Fibroblast of villous mesenchyme (primary cell): ENCODE measurements at regions not wholly inside any gene's neighbourhood (a gene's known extent, or its start where the extent isn't known, plus 50 kb on each side); places are given as distances from the start of the nearest gene placed in this dataset.

Experiments
- DNase-seq: peaks from one replicate; pipeline ENCODE4 v3.0.0-alpha.2; 2010; ENCODE audit warnings: low read depth
- H3K4me3 ChIP-seq: 2 replicates; pipeline ENCODE4 v1.5.1; 2011; ENCODE audit warnings: low read depth, mild to moderate bottlenecking, low read length
- CTCF ChIP-seq: IDR thresholded peaks from 2 replicates; pipeline ENCODE4 v1.5.1; 2012; ENCODE audit warnings: low read depth, mild to moderate bottlenecking, low read length; ENCODE audit not compliant: insufficient read depth

GRCh38 chr6:93790981-93791380 is 371.6 kb upstream of the EPHA7 start:
- H3K4me3 ChIP-seq: no peak overlapping the region
- no peak for DNase-seq
- TF ChIP-seq CTCF: no peak

GRCh38 chr6:93789532-93789931 is 370.2 kb upstream of the EPHA7 start:
- no peak for TF ChIP-seq CTCF
- no peak for DNase-seq
- no peak overlapping the region for H3K4me3 ChIP-seq

- no peak for TF ChIP-seq CTCF
- H3K4me3 ChIP-seq: no peak overlapping the region
- no peak for DNase-seq
Measured at GRCh38 chr6:93787841-93788240, 368.5 kb upstream of the EPHA7 start.

- TF ChIP-seq CTCF: no peak
- H3K4me3 ChIP-seq: no peak overlapping the region
- DNase-seq: no peak
Measured at GRCh38 chr6:93786474-93787330, 367.3 kb upstream of the EPHA7 start.

GRCh38 chr6:93785694-93786030 is 366.3 kb upstream of the EPHA7 start:
- H3K4me3 ChIP-seq: peak overlapping the region; percentile 36
- TF ChIP-seq CTCF: no peak
- DNase-seq: no peak

- peak overlapping the region; percentile 36 for H3K4me3 ChIP-seq
- TF ChIP-seq CTCF: no peak
Measured at GRCh38 chr6:93784794-93785693, 365.7 kb upstream of the EPHA7 start.

More at GRCh38 chr6:93784794-93785693, 365.7 kb upstream of the EPHA7 start:
- DNase-seq: peak; percentile 73
